ENCODE measurements at regions not wholly inside any gene's neighbourhood (a gene's known extent, or its start where the extent isn't known, plus 50 kb on each side); places are given as distances from the start of the nearest gene placed in this dataset.

DNA sequence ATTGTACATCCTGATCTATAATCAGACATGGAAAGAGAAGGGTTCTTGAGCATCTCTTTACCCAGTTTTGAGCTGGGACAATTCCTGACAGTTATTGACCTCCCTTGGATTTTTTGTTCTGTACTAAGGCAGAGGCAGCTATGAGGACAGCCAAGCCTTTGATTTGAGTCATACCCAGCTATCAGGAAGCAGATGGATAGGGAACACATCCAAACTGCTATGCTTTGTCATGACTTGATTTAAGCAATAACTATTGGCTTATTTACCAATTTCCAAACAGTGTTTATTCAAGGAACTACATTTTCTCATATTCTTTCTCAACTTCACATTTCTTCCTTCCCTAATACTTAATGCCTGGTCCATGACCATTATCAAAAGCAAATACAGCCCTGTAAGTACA lies 396.4 kb upstream of the STEAP1 start:
- H3K4me3 ChIP-seq (ENCODE audit: low read length) = no peak overlapping the region
- TF ChIP-seq, protein P1, sequence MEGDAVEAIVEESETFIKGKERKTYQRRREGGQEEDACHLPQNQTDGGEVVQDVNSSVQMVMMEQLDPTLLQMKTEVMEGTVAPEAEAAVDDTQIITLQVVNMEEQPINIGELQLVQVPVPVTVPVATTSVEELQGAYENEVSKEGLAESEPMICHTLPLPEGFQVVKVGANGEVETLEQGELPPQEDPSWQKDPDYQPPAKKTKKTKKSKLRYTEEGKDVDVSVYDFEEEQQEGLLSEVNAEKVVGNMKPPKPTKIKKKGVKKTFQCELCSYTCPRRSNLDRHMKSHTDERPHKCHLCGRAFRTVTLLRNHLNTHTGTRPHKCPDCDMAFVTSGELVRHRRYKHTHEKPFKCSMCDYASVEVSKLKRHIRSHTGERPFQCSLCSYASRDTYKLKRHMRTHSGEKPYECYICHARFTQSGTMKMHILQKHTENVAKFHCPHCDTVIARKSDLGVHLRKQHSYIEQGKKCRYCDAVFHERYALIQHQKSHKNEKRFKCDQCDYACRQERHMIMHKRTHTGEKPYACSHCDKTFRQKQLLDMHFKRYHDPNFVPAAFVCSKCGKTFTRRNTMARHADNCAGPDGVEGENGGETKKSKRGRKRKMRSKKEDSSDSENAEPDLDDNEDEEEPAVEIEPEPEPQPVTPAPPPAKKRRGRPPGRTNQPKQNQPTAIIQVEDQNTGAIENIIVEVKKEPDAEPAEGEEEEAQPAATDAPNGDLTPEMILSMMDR (IDR thresholded peaks at IDR 0.05; ENCODE audit: insufficient read depth, low read depth, low read length, missing control alignments) = no peak
- DNase-seq (ENCODE audit: low read depth) = peak; percentile 35

DNA sequence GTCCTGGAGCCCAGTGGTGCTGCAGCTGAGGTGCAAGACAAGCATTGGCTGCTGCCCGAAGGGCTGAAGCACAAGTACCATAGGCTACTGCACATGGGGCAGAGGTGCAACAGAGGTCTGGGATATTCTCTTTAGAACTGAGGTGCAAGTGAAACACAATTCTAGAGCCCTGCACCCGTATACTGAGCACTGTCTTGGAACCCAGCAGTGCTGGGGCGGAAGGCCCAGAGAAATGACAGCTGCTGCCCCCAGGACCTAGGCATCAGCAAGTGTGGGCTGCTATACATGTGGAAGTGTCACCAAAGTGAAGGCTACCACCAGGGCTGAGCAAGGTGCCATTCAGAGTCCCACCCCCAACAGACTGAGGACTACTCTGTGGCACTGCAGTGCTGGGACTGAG lies 393.6 kb upstream of the STEAP1 start:
- TF ChIP-seq, protein P1 (IDR thresholded peaks at IDR 0.05; ENCODE audit: insufficient read depth, low read depth, low read length, missing control alignments) = no peak
- DNase-seq (ENCODE audit: low read depth) = no peak
- no peak overlapping the region for H3K4me3 ChIP-seq (ENCODE audit: low read length)

DNA sequence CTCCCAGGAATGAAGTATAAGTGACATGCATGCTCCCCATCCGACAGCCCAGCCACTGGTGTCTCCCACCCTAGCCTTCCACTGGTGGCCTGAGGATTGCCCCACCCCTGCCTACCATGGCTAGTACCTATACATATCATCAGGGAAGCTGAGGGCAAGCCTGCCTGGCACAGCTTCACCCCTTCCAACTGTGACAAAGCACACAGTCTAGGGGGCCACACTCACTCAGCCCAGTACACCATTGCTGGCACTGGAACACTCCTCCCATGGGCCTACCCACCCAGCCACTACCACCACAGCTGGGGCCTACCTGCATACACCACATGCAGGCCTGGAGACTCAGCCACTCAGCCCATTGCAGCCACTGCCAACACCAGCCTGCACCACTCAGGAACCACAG lies 393.1 kb upstream of the STEAP1 start:
- no peak for DNase-seq (ENCODE audit: low read depth)
- H3K4me3 ChIP-seq (ENCODE audit: low read length) = no peak overlapping the region
- TF ChIP-seq, protein P1 (IDR thresholded peaks at IDR 0.05; ENCODE audit: insufficient read depth, low read depth, low read length, missing control alignments) = no peak

DNA sequence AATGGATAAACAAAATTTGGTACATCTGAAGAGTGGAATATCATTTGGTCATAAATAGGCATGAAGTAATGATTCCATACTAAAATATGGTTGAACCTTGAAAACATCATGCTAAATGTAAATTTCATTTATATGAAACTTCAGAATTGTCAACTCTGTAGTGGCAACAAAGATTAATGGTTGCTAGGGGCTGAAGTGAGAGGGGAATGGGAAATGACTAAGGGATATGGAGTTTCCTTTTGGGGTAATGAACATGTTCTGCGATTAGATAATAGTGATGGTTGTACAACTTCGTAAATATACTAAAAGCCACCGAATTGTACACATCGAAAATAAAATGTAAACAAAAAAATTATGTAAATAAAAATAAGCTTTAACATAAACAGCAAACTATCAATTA lies 384.1 kb upstream of the STEAP1 start:
- TF ChIP-seq, protein P1 (IDR thresholded peaks at IDR 0.05; ENCODE audit: insufficient read depth, low read depth, low read length, missing control alignments) = no peak
- no peak for DNase-seq (ENCODE audit: low read depth)
- H3K4me3 ChIP-seq (ENCODE audit: low read length) = no peak overlapping the region

DNA sequence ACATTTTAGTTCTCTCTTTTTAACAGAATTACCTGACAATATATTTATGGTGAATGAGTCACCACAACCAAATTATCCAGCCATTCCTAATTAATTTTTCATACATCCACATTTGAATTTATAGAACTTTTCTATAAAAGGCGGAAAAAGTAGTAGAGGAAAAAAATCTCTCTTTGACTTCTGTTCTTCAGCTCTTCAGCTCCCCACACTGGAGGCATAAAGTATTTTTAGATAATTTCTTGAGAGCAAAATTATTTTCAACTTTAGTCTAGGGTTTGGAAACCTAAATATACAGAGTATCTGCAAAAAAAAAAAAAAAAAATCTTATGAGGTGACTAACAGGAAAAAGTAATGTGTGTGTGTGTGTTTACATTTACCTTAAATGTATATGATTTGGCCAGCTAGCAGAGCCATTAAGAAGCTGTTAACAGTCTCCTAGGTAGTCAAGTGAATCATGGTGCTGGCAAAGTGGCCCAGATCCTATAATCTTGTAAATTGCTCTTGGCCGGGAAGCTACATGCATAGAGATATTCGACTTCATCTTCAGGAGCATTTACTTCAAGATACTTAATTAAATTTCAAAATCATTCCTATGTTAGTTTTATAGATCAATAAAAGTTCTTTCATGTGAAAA lies 383.1 kb upstream of the STEAP1 start:
- no peak for DNase-seq (ENCODE audit: low read depth)
- no peak overlapping the region for H3K4me3 ChIP-seq (ENCODE audit: low read length)

DNA sequence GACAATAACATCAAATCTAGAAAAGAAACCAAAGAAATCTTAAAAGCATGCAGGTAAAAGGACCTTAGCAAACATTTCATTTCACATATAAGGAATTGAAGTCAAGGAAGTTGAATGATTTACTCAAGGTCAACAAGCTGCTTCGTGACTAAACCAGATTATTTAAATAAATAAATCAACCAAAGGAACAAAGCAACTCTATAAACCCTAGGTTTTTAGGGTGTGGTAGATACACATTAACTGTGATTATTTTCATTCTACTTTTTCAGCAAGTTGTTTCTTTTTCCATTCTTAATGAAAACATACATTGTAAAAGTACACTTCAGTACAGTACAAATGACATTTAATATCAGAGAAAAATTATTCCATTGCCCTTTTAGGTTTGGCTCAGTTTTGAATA lies 382.0 kb upstream of the STEAP1 start:
- H3K4me3 ChIP-seq (ENCODE audit: low read length) = no peak overlapping the region
- TF ChIP-seq, protein P1 (IDR thresholded peaks at IDR 0.05; ENCODE audit: insufficient read depth, low read depth, low read length, missing control alignments) = no peak
- no peak for DNase-seq (ENCODE audit: low read depth)

More for the DNA sequence above, 383.1 kb upstream of the STEAP1 start:
- TF ChIP-seq, protein P1 (IDR thresholded peaks at IDR 0.05; ENCODE audit: insufficient read depth, low read depth, low read length, missing control alignments) = peak; percentile 12

DNA sequence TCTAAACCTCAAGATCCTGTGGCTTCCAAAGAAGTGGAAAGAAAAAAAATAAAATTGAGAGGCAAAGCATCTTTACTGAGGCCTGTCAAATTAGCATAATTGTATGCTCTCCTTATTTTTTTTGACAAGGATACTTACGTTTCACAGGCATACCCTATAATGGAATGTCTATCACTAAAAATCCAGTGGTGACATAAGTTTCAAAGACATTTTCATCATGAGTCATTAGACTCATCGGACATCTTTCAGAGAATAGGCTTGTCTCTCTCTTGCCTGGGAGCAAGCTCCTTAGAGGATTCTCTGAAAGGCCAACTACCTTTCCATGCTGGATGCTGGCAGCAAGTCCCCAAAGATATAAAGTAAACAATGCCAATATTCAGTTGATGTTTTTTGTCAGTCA lies 380.7 kb upstream of the STEAP1 start:
- TF ChIP-seq, protein P1 (IDR thresholded peaks at IDR 0.05; ENCODE audit: insufficient read depth, low read depth, low read length, missing control alignments) = no peak
- no peak for DNase-seq (ENCODE audit: low read depth)
- no peak overlapping the region for H3K4me3 ChIP-seq (ENCODE audit: low read length)
